ENCODE measurements at regions not wholly inside any gene's neighbourhood (a gene's known extent, or its start where the extent isn't known, plus 50 kb on each side); places are given as distances from the start of the nearest gene placed in this dataset.
"Not testable (repeated sequence)": the region's sequence is repeated elsewhere in the genome, so short reads cannot be mapped to it uniquely, and the experiment has no call there.

- DNase-seq (ENCODE audit: low read depth), result no peak
These were observed 244.5 kb upstream of the C9orf72 start for GRCh38 chr9:27817747-27818146.

- DNase-seq (ENCODE audit: low read depth), result no peak
These were observed 245.1 kb upstream of the C9orf72 start for GRCh38 chr9:27818348-27818747.

- DNase-seq (ENCODE audit: low read depth), result no peak
These were observed 255.6 kb upstream of the C9orf72 start for GRCh38 chr9:27828908-27829307.

GRCh38 chr9:27829621-27830020, 256.3 kb upstream of the C9orf72 start:
- no peak for DNase-seq (ENCODE audit: low read depth)

GRCh38 chr9:27832108-27832507, 258.8 kb upstream of the C9orf72 start:
- DNase-seq (ENCODE audit: low read depth), result not testable (repeated sequence)

- DNase-seq (ENCODE audit: low read depth), result no peak
These were observed 262.0 kb upstream of the C9orf72 start for GRCh38 chr9:27835286-27835685.

GRCh38 chr9:27835746-27836145, 262.5 kb upstream of the C9orf72 start:
- DNase-seq (ENCODE audit: low read depth), result no peak

- DNase-seq (ENCODE audit: low read depth), result no peak
These were observed 263.6 kb upstream of the C9orf72 start for GRCh38 chr9:27836661-27837401.

- DNase-seq (ENCODE audit: low read depth), result no peak
These were observed 265.6 kb upstream of the C9orf72 start for GRCh38 chr9:27838876-27839275.

GRCh38 chr9:27839767-27840166, 266.5 kb upstream of the C9orf72 start:
- DNase-seq (ENCODE audit: low read depth), result not testable (repeated sequence)

GRCh38 chr9:27844797-27845196, 271.5 kb upstream of the C9orf72 start:
- DNase-seq (ENCODE audit: low read depth), result no peak

GRCh38 chr9:27847380-27847779, 274.1 kb upstream of the C9orf72 start:
- no peak for DNase-seq (ENCODE audit: low read depth)

GRCh38 chr9:27847818-27848217, 274.5 kb upstream of the C9orf72 start:
- DNase-seq (ENCODE audit: low read depth), result no peak

- DNase-seq (ENCODE audit: low read depth), result no peak
These were observed 275.0 kb upstream of the C9orf72 start for GRCh38 chr9:27848315-27848714.

- no peak for DNase-seq (ENCODE audit: low read depth)
These were observed 278.6 kb upstream of the C9orf72 start for GRCh38 chr9:27851858-27852257.

GRCh38 chr9:27853529-27853928, 280.2 kb upstream of the C9orf72 start:
- DNase-seq (ENCODE audit: low read depth), result no peak

GRCh38 chr9:27856054-27856453, 282.8 kb upstream of the C9orf72 start:
- DNase-seq (ENCODE audit: low read depth), result no peak

- no peak for DNase-seq (ENCODE audit: low read depth)
These were observed 283.5 kb upstream of the C9orf72 start for GRCh38 chr9:27856748-27857147.

- DNase-seq (ENCODE audit: low read depth), result no peak
These were observed 288.6 kb upstream of the C9orf72 start for GRCh38 chr9:27861887-27862286.

GRCh38 chr9:27864644-27865438, 291.6 kb upstream of the C9orf72 start:
- DNase-seq (ENCODE audit: low read depth), result no peak

GRCh38 chr9:27866741-27867140, 293.5 kb upstream of the C9orf72 start:
- DNase-seq (ENCODE audit: low read depth), result no peak

- DNase-seq (ENCODE audit: low read depth), result no peak
These were observed 297.1 kb upstream of the C9orf72 start for GRCh38 chr9:27870404-27870803.

- no peak for DNase-seq (ENCODE audit: low read depth)
These were observed 306.9 kb upstream of the C9orf72 start for GRCh38 chr9:27880156-27880555.

- DNase-seq (ENCODE audit: low read depth), result no peak
These were observed 307.4 kb upstream of the C9orf72 start for GRCh38 chr9:27880635-27881034.

All from stimulated activated CD4-positive, alpha-beta T cell treated with anti-CD3 and anti-CD28 coated beads, Interleukin-2, amount 100 ng/mL, for 4 hours (primary cell).